ENCODE measurements at regions not wholly inside any gene's neighbourhood (a gene's known extent, or its start where the extent isn't known, plus 50 kb on each side); places are given as distances from the start of the nearest gene placed in this dataset.

- Histone ChIP-seq H3K4me3 (ENCODE audit: control insufficient read depth in 1 of 2, extremely low read depth in 1 of 2, low read length in 1 of 2) (no peak overlapping the region), H3K27me3 (replicated peaks in 1 of 2; ENCODE audit: control insufficient read depth in 2 of 2, extremely low read depth in 1 of 2, insufficient read depth in 2 of 2, low read length in 1 of 2) (no peaks in the 10 kb centered on the region), H3K4me1 (ENCODE audit: control insufficient read depth in 1 of 2, extremely low read depth in 1 of 2, insufficient read depth in 2 of 2, low read length in 2 of 2) (peaks cover 0 to 5% of the 10 kb centered on the region in 2 experiments), H3K36me3 (ENCODE audit: control insufficient read depth in 2 of 2, extremely low read depth in 1 of 2, insufficient read depth in 1 of 2, low read length in 1 of 2) (no peaks in the 10 kb centered on the region), H3K9me3 (no peaks in the 10 kb centered on the region), H3K27ac (ENCODE audit: low read length) (no peak overlapping the region)
- peaks cover 11 to 12% (median 11%) of the 10 kb centered on the region in 3 donors for H3K4me1 Mint-ChIP-seq
- no peak overlapping the region for H3K4me3 Mint-ChIP-seq
- DNase-seq (no peak), ATAC-seq (replicated peaks in 1 of 4) (no peak)
- H3K9me3 Mint-ChIP-seq: no peaks in the 10 kb centered on the region
- no CpG with 5 or more reads among the region's 4 CpGs for WGBS (ENCODE audit: insufficient coverage)
- no peaks in the 10 kb centered on the region for H3K27me3 Mint-ChIP-seq
- POLR2A ChIA-PET: interaction anchor here (1.0 to 1.5 kb wide), 2 partner anchors 15 to 111 kb away, joined by 3 to 5 read pairs; no protein-coding TSS in a partner anchor
- CTCF ChIA-PET: interaction anchor here in 1 of 2 donors (0.9 kb wide), 1 partner anchor 117 kb away, joined by 3 read pairs; no protein-coding TSS in a partner anchor
- H3K36me3 Mint-ChIP-seq: no peaks in the 10 kb centered on the region
- no peak overlapping the region for H3K27ac Mint-ChIP-seq
These were observed 108.7 kb upstream of the SERTAD2 start for GRCh38 chr2:64762301-64762997.

DNA sequence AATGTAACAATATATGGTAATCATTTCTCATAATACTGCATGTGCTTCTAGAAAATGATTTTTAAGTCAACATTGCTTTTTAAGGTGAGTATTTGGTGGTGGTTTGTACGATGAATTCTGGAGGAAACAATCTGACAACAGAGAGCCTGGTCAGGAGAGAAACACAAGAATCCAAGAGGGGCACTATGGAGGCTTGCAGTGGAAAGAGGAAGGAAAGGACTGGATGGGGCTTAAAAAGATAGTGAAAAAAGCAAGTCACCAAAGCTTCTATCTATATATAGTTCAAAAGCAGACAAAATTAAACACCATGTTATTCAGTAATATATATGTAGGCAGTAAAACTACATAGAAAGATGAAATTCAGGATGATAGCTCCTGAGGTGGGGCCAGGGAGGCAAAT lies 109.4 kb upstream of the SERTAD2 start:
- Mint-ChIP-seq H3K4me3 (no peak overlapping the region), H3K27me3 (no peaks in the 10 kb centered on the region), H3K4me1 (peaks cover 13 to 15% (median 14%) of the 10 kb centered on the region in 3 donors), H3K27ac (peak overlapping the region in 1 of 2 donors; percentile 85), H3K36me3 (no peaks in the 10 kb centered on the region), H3K9me3 (no peaks in the 10 kb centered on the region)
- Histone ChIP-seq H3K9me3 (no peaks in the 10 kb centered on the region), H3K36me3 (ENCODE audit: control insufficient read depth in 2 of 2, extremely low read depth in 1 of 2, insufficient read depth in 1 of 2, low read length in 1 of 2) (no peaks in the 10 kb centered on the region), H3K27me3 (replicated peaks in 1 of 2; ENCODE audit: control insufficient read depth in 2 of 2, extremely low read depth in 1 of 2, insufficient read depth in 2 of 2, low read length in 1 of 2) (no peaks in the 10 kb centered on the region), H3K4me3 (ENCODE audit: control insufficient read depth in 1 of 2, extremely low read depth in 1 of 2, low read length in 1 of 2) (no peak overlapping the region), H3K4me1 (ENCODE audit: control insufficient read depth in 1 of 2, extremely low read depth in 1 of 2, insufficient read depth in 2 of 2, low read length in 2 of 2) (peaks cover 0 to 5% of the 10 kb centered on the region in 2 experiments), H3K27ac (ENCODE audit: low read length) (no peak overlapping the region)
- ChIA-PET POLR2A (interaction anchor here in 1 of 2 donors (0.6 kb wide), 1 partner anchor 23 kb away, joined by 3 read pairs; no protein-coding TSS in a partner anchor), CTCF (interaction anchor here (0.5 to 1.3 kb wide), 4 partner anchors 13 to 117 kb away, joined by 3 to 5 read pairs (median 4); no protein-coding TSS in a partner anchor)
- WGBS (ENCODE audit: insufficient coverage): 67% methylated on average over 1 of the region's 1 CpG
- ATAC-seq (replicated peaks in 1 of 4): no peak
- no peak for DNase-seq

DNA sequence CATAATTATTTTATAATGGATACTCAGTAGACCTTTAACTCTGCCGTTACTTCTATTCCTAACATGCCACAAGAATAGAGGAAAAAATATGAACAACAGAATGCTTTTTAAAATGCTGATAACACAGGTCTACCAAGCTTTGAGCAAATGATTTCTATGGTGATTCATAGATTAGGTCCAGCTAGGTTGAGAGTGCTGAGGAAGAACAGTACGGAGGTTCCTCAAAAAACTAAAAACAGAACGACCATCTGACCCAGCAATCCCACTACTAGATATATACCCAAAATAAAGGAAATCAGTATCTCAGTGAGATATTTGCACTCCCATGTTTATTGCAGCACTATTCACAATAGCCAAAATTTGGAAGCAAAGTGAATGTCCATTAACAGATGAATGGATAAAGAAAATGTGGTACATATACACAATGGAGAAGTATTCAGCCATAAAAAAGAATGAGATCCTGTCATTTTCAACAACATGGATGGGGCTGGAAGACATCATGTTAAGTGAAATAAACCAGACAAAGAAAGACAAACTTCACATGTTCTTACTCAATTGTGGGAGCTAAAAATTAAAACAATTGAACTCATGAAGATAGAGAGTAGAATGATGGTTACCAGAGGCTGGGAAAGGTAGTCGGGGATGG lies 111.6 kb upstream of the SERTAD2 start:
- WGBS (ENCODE audit: insufficient coverage): 100% methylated on average over 1 of the region's 4 CpGs
- Histone ChIP-seq H3K9me3 (no peaks in the 10 kb centered on the region), H3K27me3 (replicated peaks in 1 of 2; ENCODE audit: control insufficient read depth in 2 of 2, extremely low read depth in 1 of 2, insufficient read depth in 2 of 2, low read length in 1 of 2) (no peaks in the 10 kb centered on the region), H3K4me1 (ENCODE audit: control insufficient read depth in 1 of 2, extremely low read depth in 1 of 2, insufficient read depth in 2 of 2, low read length in 2 of 2) (peaks cover 7 to 8% of the 10 kb centered on the region in 2 experiments), H3K4me3 (ENCODE audit: control insufficient read depth in 1 of 2, extremely low read depth in 1 of 2, low read length in 1 of 2) (no peak overlapping the region), H3K36me3 (ENCODE audit: control insufficient read depth in 2 of 2, extremely low read depth in 1 of 2, insufficient read depth in 1 of 2, low read length in 1 of 2) (no peaks in the 10 kb centered on the region), H3K27ac (ENCODE audit: low read length) (no peak overlapping the region)
- no peaks in the 10 kb centered on the region for H3K9me3 Mint-ChIP-seq
- ChIA-PET CTCF (interaction anchor here in 1 of 2 donors (1.0 kb wide), 1 partner anchor 18 kb away, joined by 3 read pairs; no protein-coding TSS in a partner anchor), POLR2A (interaction anchor here in 1 of 2 donors (0.7 kb wide), 1 partner anchor 158 kb away, joined by 3 read pairs; no protein-coding TSS in a partner anchor)
- peaks cover 21 to 22% (median 21%) of the 10 kb centered on the region in 3 donors for H3K4me1 Mint-ChIP-seq
- no peaks in the 10 kb centered on the region for H3K27me3 Mint-ChIP-seq
- no peak for ATAC-seq (replicated peaks in 1 of 4)
- H3K4me3 Mint-ChIP-seq: no peak overlapping the region
- H3K27ac Mint-ChIP-seq: peak overlapping the region; percentile 29 to 71
- no peak for DNase-seq
- H3K36me3 Mint-ChIP-seq: no peaks in the 10 kb centered on the region

DNA sequence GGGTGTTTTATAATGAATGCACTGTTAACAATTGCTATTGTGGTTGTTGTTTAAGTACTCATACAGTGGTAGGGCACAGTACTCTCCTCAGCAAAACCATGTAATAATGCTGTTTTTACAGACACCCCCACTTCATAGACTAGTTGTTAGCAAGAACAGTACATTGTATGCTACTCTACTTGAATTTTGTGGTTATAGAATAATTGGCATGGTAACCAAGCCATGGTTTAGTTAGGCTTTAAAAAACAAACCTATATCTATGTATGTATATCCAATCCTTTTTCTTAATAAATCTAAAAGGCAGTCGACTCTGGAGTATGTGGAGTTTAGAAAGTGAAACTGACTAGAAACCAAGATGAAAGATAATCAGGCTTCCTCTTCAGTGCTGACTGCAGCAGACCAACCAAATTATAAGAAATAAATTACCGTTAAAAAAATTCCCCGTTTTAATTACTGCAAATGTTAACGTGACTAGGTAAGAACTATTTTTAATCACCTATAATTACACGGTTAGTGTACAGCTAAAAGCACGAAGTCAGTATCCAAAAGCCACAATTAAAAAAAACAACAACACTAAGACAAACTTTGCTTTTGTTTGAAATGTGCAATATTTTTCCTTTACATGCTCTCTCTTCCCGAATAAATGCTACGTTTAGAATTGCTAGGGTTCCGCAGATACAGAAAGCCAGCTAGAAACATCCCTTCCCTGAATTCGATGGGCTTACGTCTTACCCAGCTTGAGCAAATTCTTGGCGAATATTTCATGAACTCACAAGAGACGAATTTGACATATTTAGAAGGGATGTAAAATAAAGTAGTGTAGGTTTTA lies 113.3 kb upstream of the SERTAD2 start:
- H3K4me3 ChIP-seq (ENCODE audit: control insufficient read depth in 1 of 2, extremely low read depth in 1 of 2, low read length in 1 of 2): peak overlapping the region; percentile 59 to 71
- H3K36me3 Mint-ChIP-seq: no peaks in the 10 kb centered on the region
- ChIA-PET CTCF (interaction anchor here (0.7 to 1.7 kb wide), 13 partner anchors 13 to 122 kb away, joined by 3 to 18 read pairs (median 4); partner anchors contain the start of gene SERTAD2 (in 1 of the 2)), POLR2A (interaction anchor here (0.6 to 1.5 kb wide), 5 partner anchors 16 to 922 kb away, joined by 3 to 23 read pairs (median 4); no protein-coding TSS in a partner anchor)
- H3K27ac ChIP-seq (ENCODE audit: low read length): peak overlapping the region; percentile 92
- H3K4me1 Mint-ChIP-seq: peaks cover 21 to 22% (median 21%) of the 10 kb centered on the region in 3 donors
- no peaks in the 10 kb centered on the region for H3K9me3 Mint-ChIP-seq
- H3K27me3 ChIP-seq (replicated peaks in 1 of 2; ENCODE audit: control insufficient read depth in 2 of 2, extremely low read depth in 1 of 2, insufficient read depth in 2 of 2, low read length in 1 of 2): no peaks in the 10 kb centered on the region
- H3K27me3 Mint-ChIP-seq: no peaks in the 10 kb centered on the region
- H3K36me3 ChIP-seq (ENCODE audit: control insufficient read depth in 2 of 2, extremely low read depth in 1 of 2, insufficient read depth in 1 of 2, low read length in 1 of 2): no peaks in the 10 kb centered on the region
- peak overlapping the region; percentile 89 to 96 (median 94) for H3K4me3 Mint-ChIP-seq
- no peaks in the 10 kb centered on the region for H3K9me3 ChIP-seq
- ATAC-seq (replicated peaks in 1 of 4) (peak; percentile 61 to 74 (median 64)), DNase-seq (peak in 1 of 35 experiments; percentile 70)
- WGBS (ENCODE audit: insufficient coverage): no CpG with 5 or more reads among the region's 13 CpGs
- H3K27ac Mint-ChIP-seq: peak overlapping the region; percentile 84 to 98
- peaks cover 7 to 8% of the 10 kb centered on the region in 2 experiments for H3K4me1 ChIP-seq (ENCODE audit: control insufficient read depth in 1 of 2, extremely low read depth in 1 of 2, insufficient read depth in 2 of 2, low read length in 2 of 2)

DNA sequence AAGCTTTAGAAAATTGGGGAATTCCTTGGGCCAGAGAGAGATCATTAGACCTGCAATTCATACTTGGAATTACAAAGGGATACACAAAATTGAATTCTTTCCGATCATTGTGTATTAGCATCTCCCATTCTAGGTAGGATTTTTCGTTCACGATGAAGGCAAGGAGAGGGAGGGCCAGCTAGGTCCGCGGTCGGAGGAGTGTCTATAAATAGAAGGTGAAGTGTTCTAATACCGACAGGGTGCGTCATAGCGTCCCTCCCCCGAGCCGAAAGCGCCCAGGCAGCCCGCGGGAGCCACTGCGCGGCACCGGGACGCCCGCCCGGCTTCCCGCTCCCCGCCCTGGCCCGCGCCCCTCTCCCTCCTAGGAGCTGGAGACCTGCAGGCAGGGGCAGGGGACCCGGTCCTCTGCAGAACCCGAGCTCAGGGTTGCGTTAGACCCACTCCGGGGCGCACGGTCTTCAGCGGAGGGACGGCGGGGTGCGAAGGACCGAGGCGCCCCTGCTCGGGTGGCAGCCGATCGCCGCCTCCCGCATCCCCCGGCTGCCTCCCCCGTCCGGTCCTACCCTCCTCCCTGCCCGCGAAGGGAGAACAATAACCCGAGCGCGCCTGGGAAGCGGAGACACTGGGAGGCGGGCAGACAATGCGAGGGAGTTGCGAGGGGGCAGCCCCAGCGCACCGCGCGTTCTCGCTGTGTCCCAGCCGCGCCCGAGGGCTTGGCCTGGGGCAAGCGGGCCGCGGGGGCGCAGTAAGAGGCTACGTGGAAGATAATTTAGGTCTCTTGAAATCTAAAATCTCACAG lies 114.2 kb upstream of the SERTAD2 start:
- peak; percentile 75 to 80 (median 78) for ATAC-seq (replicated peaks in 1 of 4)
- Histone ChIP-seq H3K27ac (ENCODE audit: low read length) (peak overlapping the region; percentile 92), H3K9me3 (no peaks in the 10 kb centered on the region), H3K27me3 (replicated peaks in 1 of 2; ENCODE audit: control insufficient read depth in 2 of 2, extremely low read depth in 1 of 2, insufficient read depth in 2 of 2, low read length in 1 of 2) (no peaks in the 10 kb centered on the region), H3K36me3 (ENCODE audit: control insufficient read depth in 2 of 2, extremely low read depth in 1 of 2, insufficient read depth in 1 of 2, low read length in 1 of 2) (no peaks in the 10 kb centered on the region), H3K4me1 (ENCODE audit: control insufficient read depth in 1 of 2, extremely low read depth in 1 of 2, insufficient read depth in 2 of 2, low read length in 2 of 2) (peaks cover 7 to 8% of the 10 kb centered on the region in 2 experiments), H3K4me3 (ENCODE audit: control insufficient read depth in 1 of 2, extremely low read depth in 1 of 2, low read length in 1 of 2) (peak overlapping the region; percentile 59 to 71)
- WGBS (ENCODE audit: insufficient coverage): under 1% methylated on average over 49 of the region's 66 CpGs
- Mint-ChIP-seq H3K4me1 (peaks cover 21 to 22% (median 21%) of the 10 kb centered on the region in 3 donors), H3K36me3 (no peaks in the 10 kb centered on the region), H3K9me3 (no peaks in the 10 kb centered on the region), H3K27me3 (no peaks in the 10 kb centered on the region), H3K27ac (peak overlapping the region; percentile 84 to 98), H3K4me3 (peak overlapping the region; percentile 89 to 96 (median 94))
- POLR2A ChIA-PET: interaction anchor here (0.6 to 1.5 kb wide), 4 partner anchors 17 to 923 kb away, joined by 3 to 23 read pairs (median 4); no protein-coding TSS in a partner anchor
- DNase-seq: peak; percentile 41 to 84 (median 60)
- CTCF ChIA-PET: interaction anchor here (0.7 to 1.7 kb wide), 15 partner anchors 14 to 151 kb away, joined by 3 to 18 read pairs (median 4); partner anchors contain the start of gene SERTAD2 (in 1 of the 2)

Data from T-cell (primary cell).